HCT116 (cell line): ENCODE measurements at regions not wholly inside any gene's neighbourhood (a gene's known extent, or its start where the extent isn't known, plus 50 kb on each side); places are given as distances from the start of the nearest gene placed in this dataset.

Experiments
- ATAC-seq: fragments of 200-7000 bp; cut with Tn5 transposase; 2 replicates; pipeline ENCODE4 v1.9.1; 2020; ENCODE audit warnings: mild to moderate bottlenecking, moderate library complexity
- BruUV-seq: library from RNA; stranded (reverse); fragments of 400-500 nt; replicated peaks from 2 replicates; lab custom pipeline; 2021; lab: Mats Ljungman, UMichigan
- CTCF ChIA-PET: fragments of 300-600 bp; sonication (Branson Sonifier 250); formaldehyde crosslinking; loops from one replicate; lab custom pipeline; 2021; ENCODE audit warnings: antibody characterized with exemption; lab: Charles Lee
- POLR2A ChIA-PET: fragments of 300-600, 350-600 bp; sonication (Branson Sonifier 250); formaldehyde crosslinking; loops from one replicate; lab custom pipeline; 2021; ENCODE audit warnings: antibody characterized with exemption; lab: Charles Lee
- RAD21 ChIA-PET, 2 experiments: fragments of 300-600 bp; sonication (Branson Sonifier 250); formaldehyde crosslinking; loops; one replicate each; lab custom pipeline; 2023; ENCODE audit warnings: low total read pairs in 2 of 2; ENCODE audit not compliant: uncharacterized antibody in 2 of 2, unreplicated experiment in 2 of 2, low non-redundant PET in 1 of 2; lab: Charles Lee
- DNase-seq: peaks from one replicate; pipeline ENCODE4 v3.0.0-alpha.2; 2010; ENCODE audit warnings: low read depth, low spot score
- H2AFZ ChIP-seq: fragments of 200-600 bp; shearing (Covaris generic), sonication (generic); 2 replicates; pipeline ENCODE4 v1.6.1; 2017; ENCODE audit warnings: low read depth, mixed run types, mixed read lengths, antibody characterized with exemption, low read length; ENCODE audit not compliant: poor library complexity, severe bottlenecking
- H3K27ac ChIP-seq: 2 replicates; pipeline ENCODE4 v1.5.1; 2012; ENCODE audit warnings: low read depth, low read length
- H3K27me3 ChIP-seq: fragments of 200-600 bp; sonication (generic); 2 replicates; pipeline ENCODE4 v1.6.1; 2016; ENCODE audit warnings: mixed run types, low read length, mixed read lengths; ENCODE audit not compliant: insufficient read depth
- H3K36me3 ChIP-seq, 2 experiments: fragments of 200-500 bp in 1 of 2; fragments of 200-600 bp in 1 of 2; sonication (Bioruptor generic) in 1 of 2; sonication (generic) in 1 of 2; 2 replicates each; pipeline versions ENCODE4 v1.5.1 to v1.6.1; 2014 to 2016; ENCODE audit warnings: low read length in 2 of 2, inconsistent platforms in 1 of 2, mixed read lengths in 1 of 2, mixed run types in 1 of 2; ENCODE audit not compliant: insufficient read depth in 2 of 2, control insufficient read depth in 1 of 2
- H3K4me1 ChIP-seq, 2 experiments: fragments of 200-600 bp in 1 of 2; sonication (generic) in 1 of 2; 2 replicates each; pipeline versions ENCODE4 v1.5.1 to v1.6.1; 2012 to 2017; ENCODE audit warnings: low read length in 2 of 2, inconsistent platforms in 1 of 2, mild to moderate bottlenecking in 1 of 2, mixed read lengths in 1 of 2, mixed run types in 1 of 2, moderate library complexity in 1 of 2; ENCODE audit not compliant: insufficient read depth in 2 of 2, control insufficient read depth in 1 of 2
- H3K4me2 ChIP-seq: fragments of 200-600 bp; sonication (generic); 2 replicates; pipeline ENCODE4 v1.6.1; 2017; ENCODE audit warnings: mixed run types, low read length, mixed read lengths
- H3K4me3 ChIP-seq, 2 experiments: fragments of 200-600 bp in 1 of 2; sonication (generic) in 1 of 2; replicated peaks in 1 of 2; 2 replicates each; pipeline ENCODE4 v1.5.1; 2011 to 2016; ENCODE audit warnings: low read length in 2 of 2, control low read depth in 1 of 2, low read depth in 1 of 2, mild to moderate bottlenecking in 1 of 2, mixed read lengths in 1 of 2, mixed run types in 1 of 2
- H3K79me2 ChIP-seq: fragments of 200-600 bp; sonication (generic); 2 replicates; pipeline ENCODE4 v1.6.1; 2017; ENCODE audit warnings: mild to moderate bottlenecking, mixed run types, low read length, moderate library complexity, mixed read lengths; ENCODE audit not compliant: insufficient read depth
- H3K9ac ChIP-seq: fragments of 200-600 bp; sonication (generic); 2 replicates; pipeline ENCODE4 v1.6.1; 2016; ENCODE audit warnings: low read length, mixed read lengths
- H3K9me2 ChIP-seq: fragments of 200-600 bp; sonication (generic), shearing (Covaris generic); 2 replicates; pipeline ENCODE4 v1.6.1; 2017; ENCODE audit warnings: mixed run types, mild to moderate bottlenecking, moderate library complexity; ENCODE audit not compliant: insufficient read depth
- H3K9me3 ChIP-seq, 2 experiments: fragments of 200-500 bp in 1 of 2; fragments of 200-600 bp in 1 of 2; sonication (Bioruptor generic) in 1 of 2; sonication (generic) in 1 of 2; 2 replicates each; pipeline ENCODE4 v1.6.1; 2014 to 2017; ENCODE audit warnings: low read length in 2 of 2, mixed read lengths in 2 of 2, inconsistent platforms in 1 of 2, low read depth in 1 of 2, mild to moderate bottlenecking in 1 of 2, mixed run types in 1 of 2, moderate library complexity in 1 of 2; ENCODE audit not compliant: control insufficient read depth in 1 of 2, insufficient read depth in 1 of 2
- H4K20me1 ChIP-seq: fragments of 200-600 bp; sonication (generic), shearing (Covaris generic); 2 replicates; pipeline ENCODE4 v1.6.1; 2017; ENCODE audit warnings: mixed run types, mild to moderate bottlenecking, moderate library complexity; ENCODE audit not compliant: insufficient read depth
- ATF3 ChIP-seq: IDR thresholded peaks from 2 replicates; pipeline ENCODE4 v1.6.1; 2012
- CEBPB ChIP-seq: IDR thresholded peaks from 2 replicates; pipeline ENCODE4 v1.6.1; 2012; ENCODE audit warnings: low read depth
- CTCF ChIP-seq, 3 experiments: fragments of 200-600 bp in 1 of 3; sonication (generic) in 1 of 3; IDR thresholded peaks in 2 of 3; conservative IDR thresholded peaks in 1 of 3; 2 replicates each; pipeline ENCODE4 v1.5.1; 2012 to 2017; ENCODE audit warnings: low read depth in 2 of 3, low read length in 2 of 3, antibody characterized with exemption in 1 of 3, borderline replicate concordance in 1 of 3, control low read depth in 1 of 3, mild to moderate bottlenecking in 1 of 3, mixed read lengths in 1 of 3, mixed run types in 1 of 3, moderate library complexity in 1 of 3; ENCODE audit not compliant: insufficient read depth in 1 of 3
- EGR1 ChIP-seq: IDR thresholded peaks from 2 replicates; pipeline ENCODE4 v1.6.1; 2012; ENCODE audit warnings: low read depth
- EZH2 ChIP-seq: fragments of 200-600 bp; sonication (generic); IDR thresholded peaks from 2 replicates; pipeline ENCODE4 v1.6.1; 2017; ENCODE audit warnings: antibody characterized with exemption, mixed run types
- EZH2phosphoT487 ChIP-seq: fragments of 200-600 bp; IDR thresholded peaks from 2 replicates; pipeline ENCODE4 v1.6.1; 2018; ENCODE audit warnings: antibody characterized with exemption, borderline replicate concordance
- POLR2A ChIP-seq: IDR thresholded peaks from 2 replicates; pipeline ENCODE4 v1.7.0; 2011; ENCODE audit warnings: borderline replicate concordance; ENCODE audit not compliant: insufficient read depth, insufficient read length; ENCODE audit errors: extremely low read depth
- SIN3A ChIP-seq: IDR thresholded peaks from 2 replicates; pipeline ENCODE4 v1.6.1; 2012; ENCODE audit warnings: low read depth
- SP1 ChIP-seq: IDR thresholded peaks from 2 replicates; pipeline ENCODE4 v1.6.1; 2012; ENCODE audit warnings: low read depth
- SRF ChIP-seq: IDR thresholded peaks from 2 replicates; pipeline ENCODE4 v1.6.1; 2012; ENCODE audit warnings: low read depth
- YY1 ChIP-seq: IDR thresholded peaks from 2 replicates; pipeline ENCODE4 v1.6.1; 2011; ENCODE audit warnings: low read length, low read depth, moderate library complexity, mild to moderate bottlenecking; ENCODE audit not compliant: insufficient replicate concordance; ENCODE audit errors: extremely low read depth
- ZFX ChIP-seq: fragments of 450-650 bp; IDR thresholded peaks from 2 replicates; pipeline ENCODE4 v1.6.1; 2017
- intact Hi-C: fragments of 100-400 bp; cut with micrococcal nuclease; formaldehyde crosslinking; loops from 2 replicates; pipeline ENCODE4 v1.10.0; 2022

GRCh38 chr9:135201711-135202110 is 114.2 kb downstream of the OLFM1 start:
- H3K27ac ChIP-seq = no peak overlapping the region
- ChIA-PET CTCF (no interaction called here), RAD21 (no interaction called here), POLR2A (no interaction called here)
- no peak overlapping the region for H3K4me3 ChIP-seq
- H3K79me2 ChIP-seq = no peaks in the 10 kb centered on the region
- no TSS peak for BruUV-seq
- H3K9me2 ChIP-seq = no peaks in the 10 kb centered on the region
- no peak overlapping the region for H3K4me2 ChIP-seq
- H3K27me3 ChIP-seq = peaks cover 41% of the 10 kb centered on the region
- TF ChIP-seq ATF3 (no peak), EGR1 (no peak), CTCF (IDR thresholded peaks at IDR 0.05 in 2 of 3, conservative IDR thresholded peaks at IDR 0.05 in 1 of 3; ENCODE audit: borderline replicate concordance in 1 of 3, insufficient read depth in 1 of 3, low read depth in 2 of 3, low read length in 2 of 3) (no peak), POLR2A (no peak), YY1 (no peak), ZFX (no peak), SRF (no peak), EZH2 (no peak), CEBPB (no peak), SP1 (no peak), EZH2phosphoT487 (no peak), SIN3A (no peak)
- DNase-seq (no peak), ATAC-seq (no peak)
- no peaks in the 10 kb centered on the region for H3K4me1 ChIP-seq
- H3K36me3 ChIP-seq = no peaks in the 10 kb centered on the region
- no peak overlapping the region for H2AFZ ChIP-seq
- no peak overlapping the region for H3K9ac ChIP-seq
- intact Hi-C loops = no loop called here
- H4K20me1 ChIP-seq = no peaks in the 10 kb centered on the region
- H3K9me3 ChIP-seq = no peaks in the 10 kb centered on the region
